NCI-H2107 (cell line): ENCODE measurements at regions not wholly inside any gene's neighbourhood (a gene's known extent, or its start where the extent isn't known, plus 50 kb on each side); places are given as distances from the start of the nearest gene placed in this dataset.
"Not testable (repeated sequence)": the region's sequence is repeated elsewhere in the genome, so short reads cannot be mapped to it uniquely, and the experiment has no call there.

ENCODE experiments used
- DNase-seq: peaks from one replicate; lab custom pipeline; 2025; lab: John Stamatoyannopoulos, UW

DNA sequence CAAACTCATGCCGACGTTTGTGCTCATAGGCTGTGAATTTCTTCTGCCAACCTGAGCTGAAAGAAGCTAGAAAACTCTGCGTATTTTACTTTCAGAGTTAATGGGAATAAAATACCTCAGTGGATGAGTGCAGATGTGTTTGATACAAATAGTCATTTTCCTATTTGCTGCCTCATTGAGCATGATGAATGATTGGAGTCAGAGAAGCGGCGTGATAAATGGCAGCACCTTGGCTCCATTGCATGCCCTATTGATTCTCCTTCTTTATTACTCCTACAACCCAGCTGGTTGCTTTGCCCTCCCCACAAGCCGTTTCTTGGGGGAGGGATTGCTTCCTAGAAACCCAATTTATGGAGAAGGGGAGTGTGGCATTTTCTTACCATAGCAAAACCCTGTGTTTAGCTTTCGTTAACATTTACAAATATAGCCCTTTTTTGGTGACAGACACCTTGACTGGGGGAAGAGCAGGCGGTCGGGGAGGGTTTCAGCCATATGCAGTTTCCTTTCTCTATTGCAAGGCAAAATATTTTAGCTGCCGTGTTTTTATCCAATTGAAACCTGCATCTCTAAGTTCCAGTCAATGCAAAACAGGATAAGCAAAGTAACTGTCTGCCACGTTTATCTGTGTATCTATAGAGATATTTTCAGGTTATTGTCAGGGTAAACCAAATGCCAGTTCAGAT lies 93.1 kb upstream of the TBCA start:
- DNase-seq, result no peak

DNA sequence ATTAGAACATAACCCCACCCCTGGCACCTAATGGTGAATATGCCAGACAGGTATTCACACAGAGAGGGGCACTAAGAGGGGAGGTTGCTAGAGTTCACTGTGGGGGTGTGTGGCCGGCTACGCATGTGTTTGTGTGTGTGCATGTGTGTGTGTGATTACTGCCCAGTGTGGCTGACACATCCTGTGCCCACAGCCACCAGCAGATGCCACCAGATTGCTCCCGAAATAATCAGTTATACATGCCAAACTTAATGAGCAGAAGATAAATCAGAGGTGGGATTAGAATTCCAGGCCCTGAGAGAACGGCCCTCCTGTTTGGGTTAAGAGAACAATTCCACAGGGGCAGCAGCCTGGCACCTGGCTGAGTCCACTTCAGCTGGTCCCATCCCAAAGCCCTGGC lies 91.8 kb upstream of the TBCA start:
- DNase-seq, result no peak

DNA sequence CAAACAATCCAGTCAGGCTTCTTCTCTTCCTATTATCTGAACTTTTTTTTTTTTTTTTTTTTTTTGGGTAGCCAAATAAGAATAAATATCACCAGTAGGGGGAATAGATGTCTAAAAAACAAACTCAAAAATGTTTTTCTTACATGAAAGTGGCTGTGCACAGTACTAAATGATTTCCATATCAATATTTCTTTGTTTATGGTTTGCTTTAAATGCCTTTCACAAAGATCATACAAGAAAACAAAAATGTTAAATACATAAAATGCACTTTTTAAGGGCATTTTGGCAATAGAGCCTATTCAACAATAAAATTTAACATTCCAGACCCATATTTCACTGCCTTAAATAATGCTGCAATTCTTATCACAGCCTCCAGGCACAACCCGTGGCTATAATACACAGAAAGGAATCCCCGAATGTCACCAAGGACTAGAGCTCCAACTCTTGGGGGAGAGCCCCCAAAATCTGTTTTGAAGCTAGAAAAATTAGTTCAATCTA lies 91.1 kb upstream of the TBCA start:
- DNase-seq, result no peak

DNA sequence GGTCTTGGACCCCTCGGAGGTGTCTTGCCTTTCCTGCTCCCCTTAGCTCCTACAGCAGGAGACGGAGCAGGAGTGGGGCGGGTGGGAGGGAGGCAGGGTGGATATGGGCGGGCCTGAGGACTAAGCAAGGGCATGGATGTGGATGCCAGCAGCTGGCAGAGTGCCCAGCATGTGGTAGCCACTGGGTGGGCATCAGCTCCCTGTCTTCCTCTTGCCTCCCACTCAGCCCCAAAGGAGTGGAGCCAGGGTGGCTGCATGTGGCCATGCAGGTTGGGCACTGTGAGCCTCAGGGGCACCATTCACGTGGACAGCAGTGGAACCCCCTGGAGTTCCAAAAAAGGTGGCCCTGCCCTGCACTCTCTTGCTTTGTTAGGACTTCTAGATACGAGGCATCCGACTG lies 90.1 kb upstream of the TBCA start:
- DNase-seq, result no peak

DNA sequence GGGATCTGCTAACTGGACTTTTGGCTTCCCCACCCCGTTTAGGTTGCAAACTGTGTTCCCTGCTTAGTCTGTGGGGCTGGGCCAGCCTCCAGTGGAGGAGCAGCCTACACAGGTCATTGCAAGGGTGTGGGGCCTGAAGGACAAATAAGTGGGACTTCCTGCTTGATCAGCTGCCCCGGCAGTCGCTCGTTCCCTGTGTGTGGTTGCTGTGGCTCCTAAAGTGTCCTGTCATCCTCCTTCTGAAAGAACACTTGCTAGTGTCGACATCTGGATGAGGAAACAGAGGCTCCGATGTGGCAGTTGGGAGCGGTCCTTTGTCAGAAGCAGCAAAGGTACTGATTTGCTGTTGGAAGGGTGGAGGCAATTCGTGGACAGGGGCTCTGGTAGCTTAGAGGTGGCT lies 88.9 kb upstream of the TBCA start:
- DNase-seq, result no peak

DNA sequence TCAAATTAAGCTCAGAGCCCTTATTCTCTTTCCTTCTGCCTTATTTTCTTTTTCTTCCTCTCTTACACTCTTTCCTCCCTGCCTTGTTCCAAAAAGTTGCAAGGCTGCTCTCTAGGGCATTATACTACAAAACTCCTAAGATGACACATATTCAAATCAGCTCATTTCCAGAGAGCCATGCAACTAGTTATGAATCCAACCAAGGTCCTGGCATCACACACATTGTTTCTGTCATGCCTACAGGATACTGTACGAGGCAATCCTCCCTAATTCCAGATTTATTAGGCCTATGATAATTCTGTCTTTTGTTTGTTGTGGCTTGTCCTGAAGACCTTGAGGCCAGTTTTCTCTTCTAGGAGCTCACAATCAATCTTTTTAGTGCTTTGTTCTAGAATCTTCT lies 87.0 kb upstream of the TBCA start:
- DNase-seq, result no peak

DNA sequence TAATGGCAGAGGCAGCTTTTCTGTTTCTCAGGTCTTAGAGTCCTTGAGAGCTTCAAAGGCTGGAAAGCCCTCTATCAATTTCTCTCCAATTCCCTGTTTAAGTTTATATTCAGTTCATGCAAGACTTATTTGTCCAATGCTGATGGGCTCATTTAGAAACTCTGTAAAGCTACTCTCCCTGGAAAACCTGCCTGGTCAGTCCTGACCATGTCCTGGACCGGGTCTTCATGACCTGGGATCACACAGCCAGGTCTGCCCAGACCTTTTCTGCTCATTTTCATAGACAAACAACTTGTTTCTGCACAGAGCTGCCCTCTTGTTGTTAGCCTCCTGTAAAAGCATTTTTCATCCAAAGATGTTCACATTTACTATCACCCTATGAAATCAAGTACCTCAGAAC lies 85.4 kb upstream of the TBCA start:
- DNase-seq, result no peak

DNA sequence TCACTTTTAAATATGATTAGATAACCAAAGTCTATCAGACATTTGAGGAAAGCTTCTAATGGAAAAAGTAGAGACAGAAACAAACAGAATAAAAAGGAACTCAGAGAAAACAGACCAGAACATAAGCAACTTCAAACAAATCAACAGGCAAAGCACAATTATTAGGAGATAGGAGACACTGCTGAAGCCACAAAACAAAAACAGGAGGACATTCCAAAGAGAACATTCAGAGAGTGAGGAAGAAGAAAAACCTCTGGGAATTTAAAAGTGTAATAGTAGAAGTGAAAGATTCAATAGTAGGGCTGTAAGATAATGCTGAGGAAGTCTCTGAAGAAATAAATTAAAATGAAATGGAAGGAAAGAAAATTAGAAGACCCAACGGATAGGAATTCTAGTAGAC lies 83.2 kb upstream of the TBCA start:
- DNase-seq, result no peak

DNA sequence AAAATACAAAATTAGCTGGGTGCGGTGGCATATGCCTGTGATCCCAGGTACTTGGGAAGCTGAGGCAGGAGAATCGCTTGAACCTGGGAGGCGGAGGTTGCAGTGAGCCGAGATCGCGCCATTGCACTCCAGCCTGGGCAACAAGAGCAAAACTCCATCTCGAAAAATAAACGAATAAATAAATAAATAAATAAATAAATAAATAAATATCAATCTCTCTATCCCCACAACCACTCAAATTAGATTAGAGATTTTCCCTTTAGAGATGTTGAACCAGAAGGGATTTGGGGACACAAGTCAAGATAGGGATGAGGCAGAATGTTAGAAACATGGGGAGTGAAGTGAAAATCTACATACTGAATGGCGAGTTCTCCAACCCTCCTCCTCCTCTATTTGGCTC lies 82.5 kb upstream of the TBCA start:
- DNase-seq, result not testable (repeated sequence)

DNA sequence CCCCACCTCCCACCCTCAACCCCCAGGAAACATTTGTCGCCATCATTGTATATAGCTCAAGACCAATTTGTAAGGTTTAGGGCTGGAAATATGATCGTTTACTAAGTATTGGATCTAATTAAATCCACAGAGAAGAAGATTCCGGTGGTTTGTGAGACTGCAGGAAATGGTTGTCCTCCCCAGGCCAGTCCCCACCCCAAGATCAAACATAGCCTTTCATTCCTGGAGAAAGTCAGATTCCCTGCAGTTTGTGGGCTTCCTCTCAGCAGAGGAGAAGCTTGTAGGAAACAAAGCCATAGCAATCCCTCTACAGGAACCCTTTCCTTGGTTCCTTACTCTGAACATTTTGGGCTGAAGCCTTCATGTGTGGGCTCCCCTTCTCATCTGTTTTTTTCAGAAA lies 79.2 kb upstream of the TBCA start:
- no peak for DNase-seq

DNA sequence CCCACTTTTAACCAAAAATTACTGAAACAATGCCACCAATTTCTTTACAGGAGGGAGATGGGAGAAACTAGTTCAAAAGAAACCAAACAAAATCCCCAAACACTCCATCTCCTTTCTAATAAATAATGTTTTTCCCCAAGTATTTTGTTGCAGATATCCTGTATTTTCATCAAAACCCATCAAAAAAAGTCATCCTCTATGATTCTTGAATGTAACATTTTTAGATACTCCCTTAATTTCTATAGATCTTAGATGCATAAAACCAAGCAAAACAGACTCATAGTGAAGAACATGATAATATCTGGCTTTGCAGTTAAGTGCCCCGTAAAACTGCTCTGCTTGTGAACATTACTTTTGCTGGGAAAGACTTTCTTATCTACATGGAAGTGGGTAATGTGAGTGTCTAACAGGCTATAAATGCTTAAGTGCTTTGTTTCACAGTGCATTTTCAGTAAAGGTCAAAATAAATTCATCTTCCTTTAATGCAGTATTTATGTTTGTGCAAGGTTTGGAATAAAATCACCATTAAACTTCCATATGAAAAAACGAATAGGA lies 77.3 kb upstream of the TBCA start:
- DNase-seq, result no peak

DNA sequence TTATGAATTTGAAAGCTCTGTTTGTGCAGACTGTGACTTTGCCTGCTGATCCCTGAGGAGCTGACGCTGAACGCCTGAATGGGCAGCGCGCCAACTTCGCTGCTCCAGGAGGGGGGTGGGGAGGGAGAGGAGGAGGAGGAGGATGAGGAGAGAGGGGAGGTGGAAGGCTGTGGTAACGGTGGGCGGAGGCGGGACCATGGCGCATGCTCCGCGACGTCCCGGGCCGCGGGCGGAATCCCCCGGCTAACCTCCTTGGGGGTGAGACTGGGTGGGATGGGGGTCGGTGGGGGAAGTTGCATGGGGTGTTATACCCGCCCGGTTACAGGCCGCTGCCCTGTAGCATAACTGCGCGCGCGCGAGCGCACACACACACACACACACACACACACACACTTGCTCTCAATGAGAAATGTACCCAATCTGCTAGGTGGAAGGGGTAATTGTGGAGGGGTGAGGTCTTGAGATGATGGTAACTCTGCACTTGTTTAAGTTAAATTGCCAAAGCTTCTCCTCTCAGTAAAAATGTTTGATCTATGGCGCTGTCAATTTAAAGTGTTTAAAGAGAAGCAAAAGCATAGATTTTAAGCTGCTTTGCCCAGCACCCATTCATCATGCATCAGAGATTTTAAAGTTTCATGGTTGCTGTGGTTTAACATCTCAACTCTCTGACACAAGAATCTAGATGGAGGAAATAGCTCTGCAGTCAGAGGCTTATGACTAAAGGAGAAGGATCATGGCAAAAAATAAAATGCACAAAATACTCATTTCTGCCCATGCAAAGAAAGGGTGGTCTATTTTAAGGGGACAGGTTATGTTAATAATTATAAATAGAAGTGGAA lies 76.6 kb upstream of the TBCA start:
- DNase-seq, result no peak

DNA sequence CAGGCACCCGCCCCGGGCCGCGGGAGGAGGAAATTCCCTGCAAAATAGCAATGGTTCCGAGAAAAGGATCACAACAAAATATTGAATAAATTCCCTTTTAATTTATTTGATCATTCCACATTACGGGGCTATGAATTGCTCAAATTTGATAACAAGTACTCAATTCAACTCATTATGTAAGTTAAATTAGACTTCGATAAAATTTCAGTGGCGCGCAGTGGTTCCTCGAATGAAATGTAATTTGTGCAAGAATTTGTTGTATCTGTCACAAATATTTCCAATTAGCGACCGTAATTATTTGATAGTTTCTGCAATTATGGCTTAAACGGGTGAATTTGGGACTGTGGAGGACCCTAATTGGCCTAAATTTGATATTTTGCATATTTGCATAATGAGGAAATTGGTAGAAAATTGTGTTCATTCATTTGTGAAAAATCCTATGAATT lies 76.0 kb upstream of the TBCA start:
- DNase-seq, result no peak

DNA sequence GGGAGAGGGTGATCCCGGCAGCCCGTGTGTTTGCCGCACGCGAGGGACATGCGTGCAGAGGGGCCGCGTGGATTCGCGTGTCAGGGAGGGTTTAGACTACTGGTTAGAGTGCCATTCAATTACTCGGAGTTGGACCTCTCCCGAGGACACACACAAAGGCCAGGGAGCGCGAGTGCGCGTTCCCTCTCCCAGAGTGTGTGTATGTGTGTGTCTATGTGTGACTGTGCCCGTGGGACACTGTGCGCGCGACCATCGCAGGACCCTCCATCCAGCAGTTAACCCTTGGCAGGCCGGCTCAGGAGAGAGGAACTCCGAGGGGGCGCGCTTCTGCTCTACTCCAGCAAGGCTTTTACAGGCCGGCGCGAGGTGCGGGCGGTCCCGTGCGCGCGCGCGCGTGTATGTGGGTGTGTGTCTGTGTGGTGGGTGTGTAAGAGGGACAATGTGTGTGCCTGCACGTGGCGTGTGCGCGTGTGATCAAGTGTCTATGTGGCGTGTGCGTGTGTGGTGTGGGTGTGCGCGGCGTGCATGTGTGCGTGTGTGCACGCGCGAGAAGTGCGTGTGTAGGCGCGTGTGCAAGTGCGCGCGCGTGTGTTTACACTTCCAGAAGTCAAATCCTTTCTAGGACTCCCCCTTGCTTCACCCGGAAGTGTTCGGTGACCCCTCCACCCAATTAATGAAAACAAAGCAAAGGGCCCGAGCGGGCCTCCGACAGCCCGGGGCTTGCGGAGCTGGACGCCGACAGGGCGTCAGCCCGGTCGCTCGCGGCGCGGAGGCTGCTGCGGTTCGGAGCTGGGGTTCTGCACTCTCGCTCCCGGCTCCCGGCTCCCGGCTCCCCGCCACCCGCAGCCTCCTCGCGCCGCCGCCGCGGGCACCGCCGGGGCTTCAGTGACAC lies 75.3 kb upstream of the TBCA start:
- no peak for DNase-seq

DNA sequence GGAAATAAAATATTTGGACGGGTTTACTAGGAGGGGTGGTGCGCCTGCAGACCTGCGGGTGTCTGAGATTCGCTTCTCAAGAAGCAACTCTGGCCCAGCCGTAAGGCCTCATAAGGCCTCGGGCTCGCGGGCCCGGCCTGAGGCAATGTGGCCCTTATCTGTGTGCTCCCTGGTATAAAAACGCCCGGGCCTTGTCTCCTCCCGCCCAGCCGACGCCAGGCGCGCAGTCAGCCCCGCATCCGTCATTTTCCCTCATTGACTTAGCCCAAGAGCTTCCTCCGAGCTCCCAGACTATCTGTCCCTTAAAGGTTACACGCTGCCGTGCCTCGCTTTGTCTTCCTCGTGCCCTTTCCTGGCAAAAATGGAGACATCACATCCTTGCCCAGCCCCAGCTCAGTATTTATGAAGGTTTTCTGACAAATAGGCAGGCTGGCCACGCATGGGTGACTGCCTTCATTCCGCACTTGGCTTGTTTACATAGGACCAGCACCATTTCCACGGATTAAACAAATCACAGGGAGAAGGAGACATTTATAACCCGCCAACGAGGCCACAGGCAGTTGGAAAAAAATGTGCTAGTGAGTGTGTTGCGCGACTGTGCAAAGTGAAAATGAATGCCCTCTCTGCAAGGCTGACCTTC lies 74.5 kb upstream of the TBCA start:
- DNase-seq, result no peak

DNA sequence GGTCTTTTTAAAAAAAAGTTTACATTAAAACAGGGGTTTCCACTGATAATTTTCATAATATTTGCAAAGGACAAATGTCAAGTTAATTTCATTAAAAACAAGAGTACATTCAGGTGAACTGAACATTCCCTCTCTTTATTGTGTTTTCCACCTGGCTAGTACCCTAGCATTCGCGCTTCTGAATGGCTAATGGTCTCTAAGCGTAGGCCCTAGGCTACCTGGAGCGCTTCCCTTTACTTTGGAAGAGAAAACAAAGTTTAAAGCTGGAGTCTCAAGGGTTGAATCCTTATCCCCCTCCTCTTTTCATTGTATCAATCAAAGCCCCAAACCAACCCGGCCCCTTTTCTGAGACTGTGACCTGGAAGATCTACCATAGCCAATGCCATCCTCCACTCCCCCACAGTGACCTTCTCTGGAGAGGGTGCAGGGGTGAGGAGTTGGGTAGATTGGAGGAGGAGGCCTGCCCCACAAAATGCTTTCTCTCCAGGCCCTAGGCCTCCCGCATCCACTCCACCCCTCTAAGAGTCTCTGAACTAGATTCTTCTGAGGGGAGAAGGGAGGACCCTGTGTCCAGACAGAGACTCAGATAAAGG lies 73.3 kb upstream of the TBCA start:
- no peak for DNase-seq

DNA sequence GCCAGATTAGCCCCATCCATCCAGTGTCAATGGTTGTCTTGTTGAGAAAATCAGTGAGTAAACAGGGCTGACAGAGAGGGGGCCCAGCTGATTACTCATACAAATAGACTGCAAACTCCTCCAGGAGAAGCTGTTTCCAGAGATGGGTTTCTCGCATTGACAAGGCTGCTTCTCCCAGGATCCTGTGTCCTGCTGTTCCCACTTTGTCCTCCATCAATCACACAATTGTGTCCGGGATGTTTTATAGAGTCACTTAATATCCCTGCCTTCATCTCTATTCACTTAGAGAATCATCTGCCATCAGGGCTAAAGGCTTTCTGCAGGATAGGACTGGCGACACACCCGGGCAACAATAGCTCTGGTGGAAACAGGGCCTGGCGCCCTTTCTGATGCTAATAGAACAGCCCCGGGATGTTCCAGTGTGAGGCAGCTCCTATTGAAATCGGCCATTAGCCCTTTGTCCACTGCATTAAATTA lies 71.7 kb upstream of the TBCA start:
- no peak for DNase-seq

DNA sequence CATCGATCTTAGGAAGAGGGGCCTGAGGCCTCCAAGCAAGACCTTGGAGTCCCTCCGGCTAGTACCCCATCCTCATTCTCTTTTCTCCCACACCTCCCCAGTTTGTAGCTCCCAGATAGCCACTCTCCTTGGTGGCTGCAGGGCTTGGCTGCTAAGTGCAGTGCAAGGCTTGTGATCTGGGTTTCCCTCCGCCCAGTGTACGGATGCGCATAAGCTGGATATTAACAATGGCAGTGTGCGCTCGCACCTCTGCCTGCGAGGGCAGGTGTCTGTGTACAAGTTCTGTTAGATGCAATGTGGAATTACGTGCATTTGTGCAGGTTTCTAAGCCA lies 71.0 kb upstream of the TBCA start:
- no peak for DNase-seq

DNA sequence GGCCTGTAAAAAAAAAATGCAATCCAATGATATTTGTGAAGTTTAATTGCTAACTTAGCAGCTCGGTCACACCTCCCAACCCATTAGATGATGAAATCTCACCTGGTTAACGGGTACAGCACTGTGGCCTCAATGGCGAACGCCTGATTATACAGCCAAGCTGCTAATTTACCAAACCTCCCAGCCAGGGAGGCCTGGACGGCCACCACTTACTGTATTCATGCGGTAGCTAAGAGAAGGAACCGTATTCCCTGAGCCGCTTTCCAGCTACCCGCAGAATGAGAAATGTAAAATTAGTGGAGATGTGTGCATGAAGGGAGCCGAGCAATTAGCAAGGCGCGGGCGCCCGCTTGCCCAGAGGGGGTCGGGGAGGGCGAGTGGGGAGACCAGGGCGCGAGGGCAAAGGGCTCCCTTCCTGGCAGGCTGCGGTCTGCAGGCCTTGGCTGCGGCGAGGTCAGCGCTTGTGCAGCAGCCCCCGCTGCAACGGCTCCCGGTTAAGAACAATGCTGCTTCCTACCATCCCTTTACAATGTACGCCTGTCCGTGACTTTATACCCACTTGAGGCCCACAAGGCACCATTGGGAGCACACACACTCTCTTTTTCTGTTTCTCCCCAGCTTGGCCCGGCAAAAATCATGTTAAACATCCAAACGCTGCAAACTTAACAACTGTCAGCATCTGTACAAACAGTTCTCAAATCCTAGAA lies 70.4 kb upstream of the TBCA start:
- no peak for DNase-seq

DNA sequence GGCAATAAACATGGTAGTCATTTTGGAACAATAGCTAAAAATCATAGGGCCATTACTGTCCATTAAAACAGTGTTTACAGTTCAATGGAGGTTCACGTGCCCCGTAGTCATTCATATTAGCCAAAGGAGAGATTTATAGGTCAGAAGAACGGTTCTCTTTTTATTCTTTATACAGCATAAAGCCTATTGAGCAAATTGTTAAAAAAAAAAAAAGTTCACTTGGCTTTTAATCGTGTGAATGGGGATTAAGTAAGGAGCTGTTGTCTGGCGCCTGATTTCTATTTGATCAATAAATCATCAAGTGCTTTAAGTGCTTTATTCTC lies 69.1 kb upstream of the TBCA start:
- no peak for DNase-seq
